Myocyte (in vitro differentiated cells): ENCODE measurements at regions not wholly inside any gene's neighbourhood (a gene's known extent, or its start where the extent isn't known, plus 50 kb on each side); places are given as distances from the start of the nearest gene placed in this dataset.
"Not testable (repeated sequence)": the region's sequence is repeated elsewhere in the genome, so short reads cannot be mapped to it uniquely, and the experiment has no call there.

Source experiments
- DNase-seq: peaks from one replicate; pipeline ENCODE4 v3.0.0-alpha.2; 2012; ENCODE audit warnings: low read depth

DNA sequence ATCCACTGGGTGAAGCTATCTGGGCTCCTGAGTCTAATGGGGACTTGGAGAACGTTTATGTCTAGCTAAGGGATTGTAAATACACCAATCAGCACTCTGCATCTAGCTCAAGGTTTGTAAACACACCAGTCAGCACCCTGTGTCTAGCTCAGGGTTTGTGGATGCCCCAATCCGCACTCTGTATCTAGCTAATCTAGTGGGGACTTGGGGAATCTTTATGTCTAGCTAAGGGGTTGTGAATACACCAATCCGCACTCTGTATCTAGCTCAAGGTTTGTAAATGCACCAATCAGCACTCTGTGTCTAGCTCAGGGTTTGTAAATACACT is 451.7 kb upstream of the DCN start:
- not testable (repeated sequence) for DNase-seq

DNA sequence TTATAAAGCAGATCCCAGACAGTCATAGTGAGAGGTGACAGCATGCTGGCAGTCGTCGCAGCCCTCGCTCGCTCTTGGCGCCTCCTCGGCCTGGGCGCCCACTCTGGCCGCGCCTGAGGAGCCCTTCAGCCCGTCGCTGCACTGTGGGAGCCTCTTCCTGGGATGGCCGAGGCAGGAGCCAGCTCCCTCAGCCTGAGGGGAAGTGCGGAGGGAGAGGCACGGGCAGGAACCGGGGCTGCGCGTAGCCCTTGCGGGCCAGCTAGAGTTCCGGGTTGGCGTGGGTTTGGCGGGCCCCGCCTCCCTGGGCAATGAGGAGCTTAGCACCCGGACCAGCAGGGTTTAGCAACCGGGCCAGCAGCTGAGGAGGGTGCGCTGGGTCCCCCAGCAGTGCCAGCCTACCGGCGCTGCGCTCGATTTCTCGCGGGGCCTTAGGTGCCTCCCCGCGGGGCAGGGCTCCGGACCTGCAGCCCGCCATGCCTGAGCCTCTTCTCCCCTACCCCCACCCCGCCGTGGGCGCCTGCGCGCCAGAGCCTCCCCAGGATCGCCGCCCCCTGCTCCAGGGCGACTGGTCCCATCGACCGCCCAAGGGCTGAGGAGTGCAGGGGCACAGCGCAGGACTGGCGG is 451.2 kb upstream of the DCN start:
- DNase-seq: no peak

DNA sequence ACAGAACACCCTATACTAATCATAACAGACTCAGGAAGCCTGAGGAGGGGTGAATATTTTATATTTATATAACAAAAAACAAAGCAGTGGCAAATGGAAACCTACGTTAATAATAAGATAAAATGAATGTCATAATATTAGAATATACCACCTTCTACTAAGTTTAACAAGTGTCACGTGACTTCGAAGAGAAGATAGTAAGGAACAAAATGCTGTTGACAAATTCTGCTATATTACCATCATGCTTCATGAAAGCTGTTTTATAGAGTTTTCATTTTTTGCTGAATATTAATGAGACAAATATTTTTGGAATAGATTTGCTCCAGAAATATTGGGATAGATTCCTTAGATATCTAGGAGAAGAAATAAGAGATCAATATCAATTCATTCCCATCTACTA is 450.6 kb upstream of the DCN start:
- no peak for DNase-seq

- DNase-seq: no peak
Observed at GRCh38 chr12:91632042-91632786, 449.6 kb upstream of the DCN start.

- DNase-seq: no peak
Observed at GRCh38 chr12:91630596-91631293, 448.1 kb upstream of the DCN start.

DNA sequence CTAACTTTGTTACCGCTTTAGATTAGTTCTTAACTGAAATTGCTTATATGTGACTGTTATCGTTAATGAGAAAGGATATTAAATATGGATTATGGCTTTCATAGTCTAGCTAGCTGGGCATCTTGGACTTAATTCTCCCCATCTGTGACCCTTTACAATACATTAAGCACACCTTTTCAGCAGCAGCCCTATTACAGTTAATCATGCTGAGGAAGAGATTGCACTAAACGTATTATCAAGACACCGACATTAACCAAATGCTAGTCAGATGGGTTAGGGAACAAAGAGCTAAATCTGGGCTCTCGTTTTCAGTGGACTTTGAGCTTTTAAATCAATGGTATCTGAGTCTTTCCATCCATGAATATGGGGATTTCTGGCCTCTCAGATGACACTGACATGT is 447.5 kb upstream of the DCN start:
- no peak for DNase-seq

- DNase-seq: no peak
Observed at GRCh38 chr12:91629440-91629839, 446.8 kb upstream of the DCN start.

- DNase-seq: peak; percentile 6
Observed at GRCh38 chr12:91628656-91629055, 446.0 kb upstream of the DCN start.

- no peak for DNase-seq
Observed at GRCh38 chr12:91627225-91627624, 444.6 kb upstream of the DCN start.

- DNase-seq: no peak
Observed at GRCh38 chr12:91622981-91623380, 440.4 kb upstream of the DCN start.

- no peak for DNase-seq
Observed at GRCh38 chr12:91622037-91622436, 439.4 kb upstream of the DCN start.

DNA sequence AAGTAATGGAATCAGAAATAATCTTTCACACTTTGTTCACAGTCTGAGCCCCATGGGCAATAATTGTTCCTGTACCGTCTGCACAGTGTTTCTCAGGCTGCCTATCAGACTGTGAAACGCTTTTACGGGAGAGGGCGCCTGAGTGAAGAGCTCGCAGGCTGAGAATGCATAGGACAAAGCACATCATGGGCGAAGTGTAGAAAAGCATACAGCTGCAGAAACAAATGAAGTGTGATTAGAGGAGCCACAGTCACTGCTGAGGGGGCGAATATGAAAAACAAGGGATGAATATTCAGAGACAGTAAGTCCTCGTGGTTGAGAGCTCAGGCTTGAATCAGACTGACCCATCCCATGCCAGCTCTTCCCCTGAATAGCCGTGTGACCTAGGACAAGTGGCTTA is 438.4 kb upstream of the DCN start:
- no peak for DNase-seq

DNA sequence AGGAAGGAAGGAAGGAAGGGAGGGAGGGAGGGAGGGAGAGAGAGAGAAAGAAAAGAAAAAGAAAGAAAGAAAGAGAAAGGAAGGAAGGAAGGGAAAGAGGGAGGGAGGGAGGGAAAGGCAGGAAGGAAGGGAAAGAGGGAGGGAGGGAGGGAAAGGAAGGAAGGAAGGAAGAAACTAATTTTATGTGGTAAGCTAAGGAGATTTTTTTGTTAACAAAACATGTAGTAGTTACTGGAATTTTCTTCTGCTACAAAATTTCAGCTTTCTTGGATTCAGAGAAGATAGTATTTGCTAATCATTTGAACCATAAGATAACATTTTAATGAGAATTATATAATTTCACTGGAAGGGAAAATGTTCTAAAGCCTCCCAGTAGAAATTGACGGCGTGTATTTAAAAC is 437.8 kb upstream of the DCN start:
- DNase-seq: no peak

GRCh38 chr12:91618281-91618680 is 435.7 kb upstream of the DCN start:
- no peak for DNase-seq

GRCh38 chr12:91617818-91618217 is 435.2 kb upstream of the DCN start:
- no peak for DNase-seq

DNA sequence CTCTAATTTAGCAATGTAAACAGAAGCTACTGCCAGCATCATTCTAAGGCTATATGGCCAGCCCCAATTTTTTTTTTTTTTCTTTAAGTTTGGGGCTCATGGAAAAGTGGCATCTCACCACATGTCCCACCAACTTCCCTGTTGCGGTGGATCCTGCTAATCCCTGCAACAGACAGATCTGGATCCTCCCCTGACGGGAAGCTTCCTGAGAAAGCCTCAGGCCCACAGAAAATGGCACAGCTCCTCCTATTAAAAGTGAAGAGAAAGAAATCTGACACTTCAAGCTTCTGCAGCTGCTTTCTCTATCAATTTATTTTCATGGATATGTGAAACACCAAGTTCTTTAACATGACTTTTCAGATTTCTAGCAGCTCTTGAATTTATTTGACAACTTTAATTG is 433.8 kb upstream of the DCN start:
- peak; percentile 41 for DNase-seq

DNA sequence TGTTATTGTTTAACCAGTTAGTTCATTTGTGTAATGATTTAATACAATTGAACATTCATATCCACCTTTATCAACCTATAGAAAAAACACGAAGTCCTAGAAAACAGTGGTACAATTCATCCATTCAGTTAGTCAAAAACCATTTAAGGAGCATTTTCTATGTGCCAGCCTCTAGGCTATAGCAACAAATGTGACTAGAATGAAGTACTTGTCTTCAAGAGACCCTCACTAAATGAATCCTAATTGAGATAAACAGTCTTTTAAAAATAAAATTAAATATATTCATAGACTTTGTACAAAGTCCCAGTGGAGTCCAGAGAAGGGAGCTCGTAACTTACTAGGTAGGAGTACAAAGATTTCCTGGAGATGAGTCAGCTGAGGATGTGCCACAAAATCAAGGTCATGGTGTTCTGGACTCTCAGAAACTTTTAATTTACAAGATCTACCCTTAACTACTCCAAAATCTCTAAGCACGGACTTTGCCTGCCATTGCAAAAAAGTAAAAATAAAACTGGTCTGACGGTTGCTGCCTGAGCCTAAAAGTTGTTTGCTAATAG is 430.7 kb upstream of the DCN start:
- DNase-seq: no peak

- DNase-seq: no peak
Observed at GRCh38 chr12:91610561-91610960, 427.9 kb upstream of the DCN start.

- no peak for DNase-seq
Observed at GRCh38 chr12:91609283-91609682, 426.7 kb upstream of the DCN start.

- DNase-seq: no peak
Observed at GRCh38 chr12:91608542-91608941, 425.9 kb upstream of the DCN start.

DNA sequence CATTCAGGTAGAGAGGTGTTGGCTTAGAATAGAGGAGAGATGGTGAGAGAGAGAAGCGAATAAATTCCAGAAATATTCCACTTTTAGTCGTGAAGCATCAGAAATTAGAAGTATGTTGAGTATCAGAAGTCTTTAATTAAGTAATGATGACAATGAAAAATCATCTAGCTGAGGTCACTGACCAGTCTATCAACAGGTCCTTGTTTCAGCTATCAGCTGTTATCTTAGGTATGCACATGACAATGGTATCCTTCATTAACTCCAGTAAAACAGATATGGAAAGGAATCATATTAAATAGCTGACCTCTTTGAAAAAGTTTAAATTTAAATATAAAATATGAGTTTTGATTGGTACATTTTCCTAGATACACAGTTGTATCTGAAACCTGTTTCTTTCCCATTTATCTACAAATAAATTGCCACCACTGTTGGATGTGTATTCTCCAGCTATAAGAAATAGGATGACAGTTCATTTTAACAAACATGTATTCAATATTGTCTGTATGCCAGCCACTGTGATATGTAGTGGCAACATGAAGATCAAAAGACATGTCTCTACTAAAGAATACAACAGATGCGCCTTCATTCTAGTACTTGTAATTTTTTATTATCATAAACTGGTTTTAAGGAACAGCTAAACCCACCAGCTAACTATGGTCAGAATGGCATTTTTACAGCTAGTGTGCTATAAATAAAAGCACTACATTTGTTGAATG is 424.2 kb upstream of the DCN start:
- peak; percentile 32 for DNase-seq

- peak; percentile 14 for DNase-seq
Observed at GRCh38 chr12:91604897-91605296, 422.3 kb upstream of the DCN start.
